Heart right ventricle (tissue), 16 donors: ENCODE measurements at regions not wholly inside any gene's neighbourhood (a gene's known extent, or its start where the extent isn't known, plus 50 kb on each side); places are given as distances from the start of the nearest gene placed in this dataset.
"Not testable (repeated sequence)": the region's sequence is repeated elsewhere in the genome, so short reads cannot be mapped to it uniquely, and the experiment has no call there.

Experiments used
- ATAC-seq, 8 donors: fragments of 200-7000 bp; cut with Tn5 transposase; one replicate each; pipeline ENCODE4 v1.9.1; 2020; ENCODE audit warnings: mild to moderate bottlenecking in 8 of 8, moderate library complexity in 8 of 8, moderate number of reproducible peaks in 1 of 8
- DNase-seq, 2 donors: peaks; one replicate each; pipeline ENCODE4 v3.0.0-alpha.2; 2020
- H3K27ac ChIP-seq, 10 donors: fragments of 200-600 bp; sonication (generic) in 2 of 10; one replicate each; pipeline versions ENCODE4 v1.5.0 to v1.8.0; 2020 to 2022; ENCODE audit warnings: mild to moderate bottlenecking in 3 of 10
- H3K27me3 ChIP-seq, 7 donors: fragments of 200-600 bp; one replicate each; pipeline ENCODE4 v1.8.0; 2021 to 2022; ENCODE audit warnings: mild to moderate bottlenecking in 2 of 7
- H3K36me3 ChIP-seq, 9 donors: fragments of 200-600 bp; sonication (generic) in 1 of 9; one replicate each; pipeline versions ENCODE4 v1.5.0 to v1.8.0; 2020 to 2022; ENCODE audit warnings: mild to moderate bottlenecking in 2 of 9
- H3K4me1 ChIP-seq, 9 donors: fragments of 200-600 bp; sonication (generic) in 1 of 9; one replicate each; pipeline versions ENCODE4 v1.5.0 to v1.8.0; 2020 to 2022; ENCODE audit warnings: mild to moderate bottlenecking in 4 of 9
- H3K4me3 ChIP-seq, 10 donors: fragments of 200-600 bp; sonication (generic) in 2 of 10; one replicate each; pipeline versions ENCODE4 v1.5.0 to v1.8.0; 2020 to 2022; ENCODE audit warnings: mild to moderate bottlenecking in 7 of 10, moderate library complexity in 2 of 10
- H3K9me3 ChIP-seq, 11 donors: fragments of 200-600 bp in 10 of 11; sonication (generic) in 2 of 11; one replicate each; pipeline versions ENCODE4 v1.5.0 to v1.8.0; 2013 to 2022; ENCODE audit warnings: mild to moderate bottlenecking in 2 of 11, control low read depth in 1 of 11, moderate library complexity in 1 of 11
- CTCF ChIP-seq, 9 donors: fragments of 200-600 bp; sonication (generic) in 2 of 9; IDR thresholded peaks; one replicate each; pipeline versions ENCODE4 v1.5.0 to v1.8.0; 2021 to 2022; ENCODE audit warnings: antibody characterized with exemption in 9 of 9, mild to moderate bottlenecking in 5 of 9, moderate library complexity in 1 of 9
- WGBS, 2 donors: extraction: QIAGEN DNeasy Blood & Tissue Kit; methylation state at CpG; one replicate each; pipeline ENCODE4 v1.1.7; 2013; ENCODE audit warnings: inconsistent platforms in 1 of 2; 5-methylcytosine and 5-hydroxymethylcytosine counted together
- intact Hi-C, 10 donors: fragments of 100-400 bp; cut with DNase I; formaldehyde crosslinking; loops; one replicate each; pipeline versions ENCODE4 v1.11.1 to v1.14.2; 2022
- donor health status: Arrhythmogenic right ventricular cardiomyopathy.
- donor health status: ischemic (EF 13 %, LVEDD 7.1; RV severe dilation, severe dysfunction).
- donor health status: healthy with polysubstance abuse.
- donor health status: DM: no; HTN: yes; CAD: no.
- donor health status: DM: no; HTN: no; CAD: no.
- donor health status: ischemic (EF 25% LVEDD 6.9; RV normal size, moderate dysfunction).
- donor health status: ischemic (EF 25% LVEDD 5.7; RV mildly dilated, moderate dysfunction).
- donor health status: healthy.
- donor health status: DM: yes; HTN: yes; CAD: no.
- donor health status: Ischemic cardiomyopathy.
- donor health status: ischemic (EF 35%, LVEDD 5.7; RV mildly dilated, moderate dysfunction).
- donor health status: nonischemic (EF 11% LVEDD 7.7; RV severe dilation, severe dysfunction).
- donor health status: DM: yes; HTN: yes; CAD: no.
- donor health status: PGD.
- donor health status: ischemic (EF 29% LVEDD 5.4; RV normal size, mild dysfunction).
- donor health status: nonischemic (EF 23%, LVEDD 6.1; RV moderate dilation, normal function).

GRCh38 chr6:43929511-43929910 lies 159.5 kb downstream of the VEGFA start:
- H3K4me1 ChIP-seq = peaks cover 0 to 21% (median 0%) of the 10 kb centered on the region in 9 donors
- H3K27me3 ChIP-seq = no peaks in the 10 kb centered on the region
- WGBS, 2 donors = 86 to 97% methylated on average over 5 of the region's 5 CpGs
- H3K9me3 ChIP-seq = no peaks in the 10 kb centered on the region
- ATAC-seq (no peak), DNase-seq (no peak)
- TF ChIP-seq CTCF (IDR thresholded peaks at IDR 0.05) = no peak
- intact Hi-C loops = no loop called here
- no peaks in the 10 kb centered on the region for H3K36me3 ChIP-seq
- no peak overlapping the region for H3K4me3 ChIP-seq
- no peak overlapping the region for H3K27ac ChIP-seq

DNA sequence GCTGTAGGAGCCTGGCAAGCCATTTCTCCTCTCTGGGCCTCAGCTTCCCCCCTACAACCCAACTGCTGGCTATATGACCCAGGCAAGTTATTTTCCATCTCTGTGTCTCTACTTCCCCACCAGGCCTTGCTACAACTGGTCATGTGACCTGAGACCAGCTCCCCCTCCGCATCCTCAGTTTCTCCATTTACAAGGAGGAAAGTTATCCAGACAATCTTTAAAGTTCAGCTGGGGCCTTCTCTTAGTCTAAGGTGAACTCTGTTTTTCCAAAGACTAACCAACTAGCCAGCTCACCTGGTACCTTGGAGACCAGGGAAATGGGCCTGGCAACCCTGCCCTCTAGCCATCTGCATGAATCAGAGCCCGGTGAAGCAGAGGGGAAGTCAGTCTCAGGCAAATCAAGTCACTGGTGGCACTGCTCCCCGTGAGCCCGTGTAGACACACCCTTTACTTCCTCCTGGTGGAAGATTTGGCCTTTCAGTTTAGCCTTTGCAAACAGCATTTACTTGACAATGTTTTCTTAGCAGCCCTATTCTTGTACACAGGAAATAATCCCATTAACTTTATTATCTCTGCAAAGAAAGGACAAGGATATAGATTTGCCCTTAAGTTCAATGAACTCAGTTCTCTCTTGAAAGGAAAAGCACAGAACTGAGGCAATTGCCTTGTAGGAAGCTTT lies 157.7 kb downstream of the VEGFA start:
- intact Hi-C loops = no loop called here
- 70 to 77% methylated on average over 4 of the region's 4 CpGs for WGBS, 2 donors
- no peak for ATAC-seq
- Histone ChIP-seq H3K36me3 (no peaks in the 10 kb centered on the region), H3K27ac (no peak overlapping the region), H3K4me1 (peaks cover 0 to 35% (median 0%) of the 10 kb centered on the region in 9 donors), H3K27me3 (no peaks in the 10 kb centered on the region), H3K9me3 (no peaks in the 10 kb centered on the region), H3K4me3 (no peak overlapping the region)
- DNase-seq = no peak
- TF ChIP-seq CTCF (IDR thresholded peaks at IDR 0.05) = no peak

DNA sequence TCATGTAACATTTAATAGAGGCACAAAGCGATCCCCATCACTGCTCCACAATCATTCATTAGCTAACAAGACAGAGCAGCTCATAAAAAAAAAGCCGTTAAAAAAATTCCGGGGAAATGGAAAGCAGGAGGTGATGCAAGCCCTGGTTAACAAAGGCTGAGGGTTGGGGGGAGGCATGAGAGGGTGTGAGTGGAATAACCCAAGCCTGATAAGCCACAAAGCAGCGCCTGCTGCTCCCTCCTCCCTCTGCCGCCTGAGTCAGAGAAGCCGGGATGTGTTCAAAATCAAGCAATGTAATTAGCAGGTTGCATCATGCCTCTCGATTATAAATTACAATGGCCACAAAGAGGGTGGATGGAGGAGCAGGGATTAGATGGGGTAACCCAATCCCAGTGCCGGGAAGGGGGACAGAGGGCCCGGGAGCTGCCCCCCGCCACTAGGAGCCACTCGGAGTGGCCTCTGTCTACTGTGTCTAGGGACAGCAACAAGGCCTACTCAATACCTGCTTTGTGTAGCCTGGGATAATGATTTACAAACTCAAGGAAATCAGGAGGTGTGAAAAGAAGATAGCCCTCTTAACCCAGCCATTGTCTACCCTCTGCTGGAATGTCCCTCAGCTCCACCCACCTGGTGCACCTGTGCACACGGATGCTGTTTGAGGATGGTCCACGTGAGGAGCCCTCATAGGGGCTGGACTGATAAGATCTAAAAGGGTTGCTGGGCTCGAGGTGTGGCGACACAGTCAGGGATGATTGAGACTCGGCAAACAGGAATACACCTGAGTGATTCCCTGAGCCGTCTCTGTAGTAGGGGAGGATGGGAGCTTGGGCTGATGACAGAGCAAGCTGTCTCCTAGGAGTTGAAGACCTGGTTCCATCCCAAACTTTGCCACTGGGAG lies 156.9 kb downstream of the VEGFA start:
- no peak overlapping the region for H3K27ac ChIP-seq
- ATAC-seq (peak in 6 of 8 donors; percentile 54 to 69 (median 60)), DNase-seq (no peak)
- no peak for TF ChIP-seq CTCF (IDR thresholded peaks at IDR 0.05)
- peaks cover 0 to 35% (median 0%) of the 10 kb centered on the region in 9 donors for H3K4me1 ChIP-seq
- H3K36me3 ChIP-seq = no peaks in the 10 kb centered on the region
- intact Hi-C loops = no loop called here
- H3K27me3 ChIP-seq = no peaks in the 10 kb centered on the region
- H3K9me3 ChIP-seq = no peaks in the 10 kb centered on the region
- H3K4me3 ChIP-seq = no peak overlapping the region
- WGBS, 2 donors = 69 to 72% methylated on average over 17 of the region's 17 CpGs

DNA sequence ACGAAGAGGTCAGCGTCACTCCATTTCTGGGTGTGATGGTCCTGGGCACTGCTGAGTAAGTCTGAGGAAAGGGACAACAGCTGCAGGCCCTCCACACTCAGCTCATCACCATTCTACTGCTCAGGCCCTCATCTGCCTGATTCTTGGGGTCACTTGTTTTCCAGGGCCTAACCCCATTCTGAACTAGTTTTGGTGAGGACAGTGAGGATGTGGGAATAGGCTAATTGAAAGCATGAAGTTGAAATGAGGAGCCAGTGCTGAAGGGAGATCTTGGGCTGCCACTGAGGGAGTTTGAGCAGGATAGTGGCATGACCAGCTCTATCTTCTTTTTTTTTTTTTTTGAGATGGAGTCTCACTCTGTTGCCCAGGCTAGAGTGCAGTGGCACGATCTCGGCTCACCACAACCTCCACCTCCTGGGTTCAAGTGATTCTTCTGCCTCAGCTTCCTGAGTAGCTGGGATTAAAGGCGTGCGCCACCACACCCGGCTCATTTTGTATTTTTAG lies 155.7 kb downstream of the VEGFA start:
- H3K9me3 ChIP-seq, intact Hi-C loops: not testable (repeated sequence)
- 92 to 95% methylated on average over 7 of the region's 7 CpGs for WGBS, 2 donors

More for the DNA sequence above, 155.7 kb downstream of the VEGFA start:
- peaks cover 0 to 35% (median 0%) of the 10 kb centered on the region in 9 donors for H3K4me1 ChIP-seq
- not testable (repeated sequence) for H3K36me3 ChIP-seq, H3K27ac ChIP-seq, ATAC-seq, H3K4me3 ChIP-seq, H3K27me3 ChIP-seq, DNase-seq
